Lower lobe of right lung (tissue), 2 donors: ENCODE measurements at regions not wholly inside any gene's neighbourhood (a gene's known extent, or its start where the extent isn't known, plus 50 kb on each side); places are given as distances from the start of the nearest gene placed in this dataset.
"Not testable (repeated sequence)": the region's sequence is repeated elsewhere in the genome, so short reads cannot be mapped to it uniquely, and the experiment has no call there.

Source experiments
- ATAC-seq, 2 donors: fragments of 200-7000 bp; cut with Tn5 transposase; one replicate each; pipeline ENCODE4 v1.9.1; 2020 to 2022; ENCODE audit warnings: mild to moderate bottlenecking in 2 of 2, moderate library complexity in 2 of 2
- DNase-seq: peaks from one replicate; pipeline ENCODE4 v3.0.0-alpha.2; 2020
- H3K27ac ChIP-seq: fragments of 200-600 bp; one replicate; pipeline ENCODE4 v1.8.0; 2022
- H3K27me3 ChIP-seq: fragments of 200-600 bp; one replicate; pipeline ENCODE4 v1.8.0; 2022; ENCODE audit warnings: low read depth
- H3K36me3 ChIP-seq: fragments of 200-600 bp; one replicate; pipeline ENCODE4 v1.8.0; 2022; ENCODE audit warnings: mild to moderate bottlenecking
- H3K4me1 ChIP-seq: fragments of 200-600 bp; one replicate; pipeline ENCODE4 v1.8.0; 2022
- H3K4me3 ChIP-seq: fragments of 200-600 bp; one replicate; pipeline ENCODE4 v1.8.0; 2022; ENCODE audit warnings: mild to moderate bottlenecking
- H3K9me3 ChIP-seq: fragments of 200-600 bp; one replicate; pipeline ENCODE4 v1.8.0; 2022
- intact Hi-C: fragments of 100-400 bp; cut with DNase I; formaldehyde crosslinking; loops from one replicate; pipeline ENCODE4 v1.11.0; 2022
- TF ChIP-seq, protein P1 (sequence below): fragments of 200-600 bp; IDR thresholded peaks from one replicate; pipeline ENCODE4 v1.8.0; 2022; ENCODE audit warnings: antibody characterized with exemption, mild to moderate bottlenecking
- donor health status: DM: no; HTN: yes; CAD: no; lungs with severe emphysema.

DNA sequence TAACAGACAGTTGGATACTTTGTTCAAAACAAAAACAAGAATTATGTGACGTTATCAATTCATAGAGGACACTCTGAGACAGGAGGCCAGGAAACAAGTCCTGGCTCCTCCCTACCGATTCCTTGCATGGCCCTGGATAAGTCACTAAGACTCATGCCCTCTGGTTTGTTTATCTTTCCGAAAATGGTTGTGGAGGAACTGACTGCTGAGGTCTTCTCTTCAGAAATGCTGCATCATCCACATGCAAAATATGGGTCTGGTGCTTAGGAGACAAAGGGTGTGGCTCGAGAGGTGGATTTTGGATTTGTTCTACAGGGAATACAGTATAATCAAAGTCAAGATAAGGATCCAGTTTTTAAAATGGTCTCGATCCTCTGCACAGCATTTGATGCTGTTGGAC lies 130.9 kb downstream of the RELL1 start:
- no peak for ATAC-seq
- intact Hi-C loops = no loop called here
- TF ChIP-seq, protein P1, sequence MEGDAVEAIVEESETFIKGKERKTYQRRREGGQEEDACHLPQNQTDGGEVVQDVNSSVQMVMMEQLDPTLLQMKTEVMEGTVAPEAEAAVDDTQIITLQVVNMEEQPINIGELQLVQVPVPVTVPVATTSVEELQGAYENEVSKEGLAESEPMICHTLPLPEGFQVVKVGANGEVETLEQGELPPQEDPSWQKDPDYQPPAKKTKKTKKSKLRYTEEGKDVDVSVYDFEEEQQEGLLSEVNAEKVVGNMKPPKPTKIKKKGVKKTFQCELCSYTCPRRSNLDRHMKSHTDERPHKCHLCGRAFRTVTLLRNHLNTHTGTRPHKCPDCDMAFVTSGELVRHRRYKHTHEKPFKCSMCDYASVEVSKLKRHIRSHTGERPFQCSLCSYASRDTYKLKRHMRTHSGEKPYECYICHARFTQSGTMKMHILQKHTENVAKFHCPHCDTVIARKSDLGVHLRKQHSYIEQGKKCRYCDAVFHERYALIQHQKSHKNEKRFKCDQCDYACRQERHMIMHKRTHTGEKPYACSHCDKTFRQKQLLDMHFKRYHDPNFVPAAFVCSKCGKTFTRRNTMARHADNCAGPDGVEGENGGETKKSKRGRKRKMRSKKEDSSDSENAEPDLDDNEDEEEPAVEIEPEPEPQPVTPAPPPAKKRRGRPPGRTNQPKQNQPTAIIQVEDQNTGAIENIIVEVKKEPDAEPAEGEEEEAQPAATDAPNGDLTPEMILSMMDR = no peak
- no peaks in the 10 kb centered on the region for H3K4me1 ChIP-seq
- no peaks in the 10 kb centered on the region for H3K36me3 ChIP-seq
- peaks cover 16% of the 10 kb centered on the region for H3K9me3 ChIP-seq
- H3K4me3 ChIP-seq = no peak overlapping the region
- H3K27me3 ChIP-seq = no peaks in the 10 kb centered on the region
- no peak for DNase-seq
- H3K27ac ChIP-seq = no peak overlapping the region

DNA sequence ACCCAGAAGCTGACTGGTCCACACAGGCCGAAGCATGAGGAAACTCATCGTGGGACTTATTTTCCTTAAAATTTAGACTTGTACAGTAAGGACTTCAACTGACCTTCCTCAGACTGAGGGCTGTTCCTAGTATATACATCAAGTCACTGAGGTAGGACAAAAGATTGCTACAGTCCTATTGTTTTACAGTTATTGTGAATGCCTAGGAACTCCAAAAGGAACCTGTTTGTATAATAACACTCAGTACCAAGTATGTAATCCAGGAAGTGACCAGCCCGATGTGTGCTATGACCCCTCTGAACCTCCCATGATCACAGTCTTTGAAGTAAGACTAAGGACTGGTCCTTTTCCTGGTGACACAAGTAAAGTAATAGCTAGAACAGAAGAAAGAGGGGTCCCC lies 136.3 kb downstream of the RELL1 start:
- H3K27ac ChIP-seq, ATAC-seq, H3K4me3 ChIP-seq, DNase-seq, H3K27me3 ChIP-seq, H3K36me3 ChIP-seq, intact Hi-C loops, H3K4me1 ChIP-seq: not testable (repeated sequence)
- H3K9me3 ChIP-seq = peaks cover 16% of the 10 kb centered on the region

DNA sequence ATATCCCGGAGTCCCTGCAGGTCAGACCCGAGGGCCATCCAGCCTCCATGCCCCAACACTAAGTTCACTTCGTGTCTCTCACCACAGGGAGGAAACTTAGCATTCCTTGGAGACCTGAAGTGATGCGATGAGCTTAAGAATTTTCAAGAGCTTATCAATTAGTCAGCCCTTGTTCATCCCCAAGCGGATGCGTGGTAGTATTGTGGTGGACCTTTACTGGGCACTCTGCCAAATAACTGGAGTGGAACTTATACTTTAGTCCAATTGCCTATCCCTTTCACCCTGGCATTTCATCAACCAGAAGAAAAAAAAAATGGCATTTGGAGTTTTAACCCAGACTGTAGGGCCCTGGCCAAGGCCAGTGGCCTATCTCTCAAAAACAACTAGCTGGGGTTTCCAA lies 137.1 kb downstream of the RELL1 start:
- H3K36me3 ChIP-seq = no peaks in the 10 kb centered on the region
- H3K27ac ChIP-seq = no peak overlapping the region
- ATAC-seq (no peak), DNase-seq (no peak)
- TF ChIP-seq, protein P1 = no peak
- no peak overlapping the region for H3K4me3 ChIP-seq
- no peaks in the 10 kb centered on the region for H3K4me1 ChIP-seq
- H3K27me3 ChIP-seq = no peaks in the 10 kb centered on the region
- H3K9me3 ChIP-seq = peaks cover 16% of the 10 kb centered on the region
- intact Hi-C loops = no loop called here

DNA sequence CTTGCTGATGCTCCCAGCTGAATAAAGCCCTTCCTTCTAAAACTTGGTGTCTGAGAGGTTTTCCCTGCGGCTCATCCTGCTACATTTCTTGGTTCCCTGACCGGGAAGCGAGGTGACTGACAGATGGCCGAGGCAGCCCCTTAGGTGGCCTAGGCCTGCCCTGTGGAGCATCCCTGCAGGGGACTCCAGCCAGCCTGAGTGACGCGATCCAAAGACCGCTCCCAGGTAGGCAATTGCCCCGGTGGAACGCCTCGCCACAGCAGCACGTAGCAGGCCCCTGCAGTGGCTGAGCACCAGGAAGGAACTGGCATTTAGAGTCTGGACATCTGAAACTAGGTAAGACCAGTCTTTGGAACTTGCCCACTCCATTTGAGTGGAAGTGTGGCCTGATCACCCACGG lies 139.6 kb downstream of the RELL1 start:
- Histone ChIP-seq H3K4me1 (no peaks in the 10 kb centered on the region), H3K9me3 (peaks cover 4% of the 10 kb centered on the region), H3K4me3 (no peak overlapping the region), H3K36me3 (no peaks in the 10 kb centered on the region), H3K27me3 (no peaks in the 10 kb centered on the region), H3K27ac (no peak overlapping the region)
- no peak for DNase-seq
- ATAC-seq = no peak
- intact Hi-C loops = no loop called here
- TF ChIP-seq, protein P1 = no peak

DNA sequence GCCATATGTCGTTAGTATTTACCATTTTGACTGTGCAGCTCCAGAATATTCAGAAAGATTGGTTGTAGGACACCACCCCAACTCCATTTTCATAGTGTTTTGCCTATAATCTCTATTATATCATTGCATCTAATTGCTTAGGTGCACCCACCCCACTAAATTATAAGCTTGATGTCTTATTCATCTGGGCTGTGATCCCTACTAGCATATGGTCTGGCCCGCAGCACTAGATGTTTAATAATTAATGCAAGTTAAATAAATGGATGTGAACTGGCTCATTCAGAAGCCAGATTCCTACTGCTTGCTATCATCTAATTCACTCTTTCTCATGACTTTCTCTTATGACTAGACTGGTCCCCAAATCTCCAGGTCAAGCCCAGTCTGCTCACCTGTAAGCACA lies 143.5 kb downstream of the RELL1 start:
- intact Hi-C loops = no loop called here
- Histone ChIP-seq H3K4me3 (no peak overlapping the region), H3K27me3 (no peaks in the 10 kb centered on the region), H3K4me1 (no peaks in the 10 kb centered on the region), H3K27ac (no peak overlapping the region), H3K36me3 (no peaks in the 10 kb centered on the region), H3K9me3 (no peaks in the 10 kb centered on the region)
- TF ChIP-seq, protein P1 = no peak
- DNase-seq (no peak), ATAC-seq (no peak)

DNA sequence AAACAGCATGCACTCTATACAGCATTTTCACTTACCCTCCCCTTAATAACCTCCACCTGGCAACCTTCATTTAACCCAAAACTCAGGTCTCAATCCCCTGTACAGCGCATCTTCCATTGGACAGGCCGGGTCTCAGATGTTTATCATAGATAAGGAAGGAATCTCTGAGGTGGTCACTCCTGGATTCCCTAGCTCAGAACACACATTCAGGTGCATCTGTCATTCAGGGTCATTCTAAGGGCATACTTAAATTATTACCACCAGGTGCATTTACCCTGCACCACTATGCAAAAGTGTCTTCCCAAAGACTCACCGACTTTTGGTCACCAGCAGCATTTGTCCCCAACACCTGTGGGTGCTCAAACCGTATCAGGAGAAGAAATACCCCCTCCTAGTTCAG lies 144.2 kb downstream of the RELL1 start:
- Histone ChIP-seq H3K4me1 (no peaks in the 10 kb centered on the region), H3K36me3 (no peaks in the 10 kb centered on the region), H3K27me3 (no peaks in the 10 kb centered on the region), H3K9me3 (no peaks in the 10 kb centered on the region), H3K27ac (no peak overlapping the region), H3K4me3 (no peak overlapping the region)
- DNase-seq = no peak
- ATAC-seq = no peak
- TF ChIP-seq, protein P1 = no peak
- intact Hi-C loops = no loop called here
